ENCODE measurements at regions not wholly inside any gene's neighbourhood (a gene's known extent, or its start where the extent isn't known, plus 50 kb on each side); places are given as distances from the start of the nearest gene placed in this dataset.

DNA sequence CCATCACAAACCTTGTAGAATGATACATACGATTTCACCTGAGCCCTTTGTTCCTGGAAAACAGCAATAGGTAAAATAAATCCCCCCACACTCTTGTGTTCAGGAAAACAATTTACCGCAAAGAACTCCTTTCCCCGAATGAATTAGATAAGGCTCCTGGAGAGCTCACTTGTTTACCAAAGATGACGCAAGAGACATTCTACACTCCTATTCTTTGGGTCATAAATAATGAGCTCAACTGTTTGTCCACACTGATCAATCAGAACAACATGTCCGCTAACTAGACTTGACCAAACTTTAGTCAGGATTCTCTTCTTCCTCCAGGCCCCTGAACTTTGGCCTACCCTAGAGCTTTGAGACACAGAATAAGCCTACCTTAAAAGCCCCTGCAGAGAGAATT is 271.9 kb upstream of the OPRM1 start (continued):
- no peak for TF ChIP-seq NFIB (CRISPR knock-in tag; IDR thresholded peaks at IDR 0.05; ENCODE audit: borderline replicate concordance)
- TF ChIP-seq, protein P1, sequence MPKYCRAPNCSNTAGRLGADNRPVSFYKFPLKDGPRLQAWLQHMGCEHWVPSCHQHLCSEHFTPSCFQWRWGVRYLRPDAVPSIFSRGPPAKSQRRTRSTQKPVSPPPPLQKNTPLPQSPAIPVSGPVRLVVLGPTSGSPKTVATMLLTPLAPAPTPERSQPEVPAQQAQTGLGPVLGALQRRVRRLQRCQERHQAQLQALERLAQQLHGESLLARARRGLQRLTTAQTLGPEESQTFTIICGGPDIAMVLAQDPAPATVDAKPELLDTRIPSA (CRISPR knock-in tag; IDR thresholded peaks at IDR 0.05; ENCODE audit: borderline replicate concordance), result no peak
- TF ChIP-seq ATF1 (CRISPR knock-in tag; IDR thresholded peaks at IDR 0.05), result no peak
- TF ChIP-seq ZNF160 (CRISPR knock-in tag; IDR thresholded peaks at IDR 0.05), result no peak
- TF ChIP-seq ONECUT2 (CRISPR knock-in tag; IDR thresholded peaks at IDR 0.05), result no peak
- TF ChIP-seq, protein P2, sequence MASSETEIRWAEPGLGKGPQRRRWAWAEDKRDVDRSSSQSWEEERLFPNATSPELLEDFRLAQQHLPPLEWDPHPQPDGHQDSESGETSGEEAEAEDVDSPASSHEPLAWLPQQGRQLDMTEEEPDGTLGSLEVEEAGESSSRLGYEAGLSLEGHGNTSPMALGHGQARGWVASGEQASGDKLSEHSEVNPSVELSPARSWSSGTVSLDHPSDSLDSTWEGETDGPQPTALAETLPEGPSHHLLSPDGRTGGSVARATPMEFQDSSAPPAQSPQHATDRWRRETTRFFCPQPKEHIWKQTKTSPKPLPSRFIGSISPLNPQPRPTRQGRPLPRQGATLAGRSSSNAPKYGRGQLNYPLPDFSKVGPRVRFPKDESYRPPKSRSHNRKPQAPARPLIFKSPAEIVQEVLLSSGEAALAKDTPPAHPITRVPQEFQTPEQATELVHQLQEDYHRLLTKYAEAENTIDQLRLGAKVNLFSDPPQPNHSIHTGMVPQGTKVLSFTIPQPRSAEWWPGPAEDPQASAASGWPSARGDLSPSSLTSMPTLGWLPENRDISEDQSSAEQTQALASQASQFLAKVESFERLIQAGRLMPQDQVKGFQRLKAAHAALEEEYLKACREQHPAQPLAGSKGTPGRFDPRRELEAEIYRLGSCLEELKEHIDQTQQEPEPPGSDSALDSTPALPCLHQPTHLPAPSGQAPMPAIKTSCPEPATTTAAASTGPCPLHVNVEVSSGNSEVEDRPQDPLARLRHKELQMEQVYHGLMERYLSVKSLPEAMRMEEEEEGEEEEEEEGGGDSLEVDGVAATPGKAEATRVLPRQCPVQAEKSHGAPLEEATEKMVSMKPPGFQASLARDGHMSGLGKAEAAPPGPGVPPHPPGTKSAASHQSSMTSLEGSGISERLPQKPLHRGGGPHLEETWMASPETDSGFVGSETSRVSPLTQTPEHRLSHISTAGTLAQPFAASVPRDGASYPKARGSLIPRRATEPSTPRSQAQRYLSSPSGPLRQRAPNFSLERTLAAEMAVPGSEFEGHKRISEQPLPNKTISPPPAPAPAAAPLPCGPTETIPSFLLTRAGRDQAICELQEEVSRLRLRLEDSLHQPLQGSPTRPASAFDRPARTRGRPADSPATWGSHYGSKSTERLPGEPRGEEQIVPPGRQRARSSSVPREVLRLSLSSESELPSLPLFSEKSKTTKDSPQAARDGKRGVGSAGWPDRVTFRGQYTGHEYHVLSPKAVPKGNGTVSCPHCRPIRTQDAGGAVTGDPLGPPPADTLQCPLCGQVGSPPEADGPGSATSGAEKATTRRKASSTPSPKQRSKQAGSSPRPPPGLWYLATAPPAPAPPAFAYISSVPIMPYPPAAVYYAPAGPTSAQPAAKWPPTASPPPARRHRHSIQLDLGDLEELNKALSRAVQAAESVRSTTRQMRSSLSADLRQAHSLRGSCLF (CRISPR knock-in tag; IDR thresholded peaks at IDR 0.05; ENCODE audit: borderline replicate concordance), result no peak
- no peak for TF ChIP-seq SCMH1 (CRISPR knock-in tag; IDR thresholded peaks at IDR 0.05; ENCODE audit: borderline replicate concordance)
- TF ChIP-seq KLF12 (CRISPR knock-in tag; IDR thresholded peaks at IDR 0.05; ENCODE audit: borderline replicate concordance), result no peak
- peak; percentile 55 for TF ChIP-seq ATF7 (IDR thresholded peaks at IDR 0.05)
- no peak for TF ChIP-seq ATF7 (CRISPR knock-in tag; IDR thresholded peaks at IDR 0.05)
- TF ChIP-seq SMAD1 (CRISPR knock-in tag; IDR thresholded peaks at IDR 0.05; ENCODE audit: borderline replicate concordance, low read depth), result no peak
- TF ChIP-seq, protein P3, sequence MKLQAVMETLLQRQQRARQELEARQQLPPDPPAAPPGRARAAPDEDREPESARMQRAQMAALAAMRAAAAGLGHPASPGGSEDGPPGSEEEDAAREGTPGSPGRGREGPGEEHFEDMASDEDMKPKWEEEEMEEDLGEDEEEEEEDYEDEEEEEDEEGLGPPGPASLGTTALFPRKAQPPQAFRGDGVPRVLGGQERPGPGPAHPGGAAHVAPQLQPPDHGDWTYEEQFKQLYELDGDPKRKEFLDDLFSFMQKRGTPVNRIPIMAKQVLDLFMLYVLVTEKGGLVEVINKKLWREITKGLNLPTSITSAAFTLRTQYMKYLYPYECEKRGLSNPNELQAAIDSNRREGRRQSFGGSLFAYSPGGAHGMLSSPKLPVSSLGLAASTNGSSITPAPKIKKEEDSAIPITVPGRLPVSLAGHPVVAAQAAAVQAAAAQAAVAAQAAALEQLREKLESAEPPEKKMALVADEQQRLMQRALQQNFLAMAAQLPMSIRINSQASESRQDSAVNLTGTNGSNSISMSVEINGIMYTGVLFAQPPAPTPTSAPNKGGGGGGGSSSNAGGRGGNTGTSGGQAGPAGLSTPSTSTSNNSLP (IDR thresholded peaks at IDR 0.05; ENCODE audit: low read depth, low read length), result no peak
- no peak for TF ChIP-seq MAF1 (CRISPR knock-in tag; IDR thresholded peaks at IDR 0.05; ENCODE audit: borderline replicate concordance)
- TF ChIP-seq, protein P4, sequence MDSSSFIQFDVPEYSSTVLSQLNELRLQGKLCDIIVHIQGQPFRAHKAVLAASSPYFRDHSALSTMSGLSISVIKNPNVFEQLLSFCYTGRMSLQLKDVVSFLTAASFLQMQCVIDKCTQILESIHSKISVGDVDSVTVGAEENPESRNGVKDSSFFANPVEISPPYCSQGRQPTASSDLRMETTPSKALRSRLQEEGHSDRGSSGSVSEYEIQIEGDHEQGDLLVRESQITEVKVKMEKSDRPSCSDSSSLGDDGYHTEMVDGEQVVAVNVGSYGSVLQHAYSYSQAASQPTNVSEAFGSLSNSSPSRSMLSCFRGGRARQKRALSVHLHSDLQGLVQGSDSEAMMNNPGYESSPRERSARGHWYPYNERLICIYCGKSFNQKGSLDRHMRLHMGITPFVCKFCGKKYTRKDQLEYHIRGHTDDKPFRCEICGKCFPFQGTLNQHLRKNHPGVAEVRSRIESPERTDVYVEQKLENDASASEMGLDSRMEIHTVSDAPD (CRISPR knock-in tag; IDR thresholded peaks at IDR 0.05), result no peak
- no peak for TF ChIP-seq ZNF331 (CRISPR knock-in tag; IDR thresholded peaks at IDR 0.05)
- no peak for TF ChIP-seq GTF3A (CRISPR knock-in tag; conservative IDR thresholded peaks at IDR 0.05)
- no peak for TF ChIP-seq GFI1 (CRISPR knock-in tag; IDR thresholded peaks at IDR 0.05; ENCODE audit: borderline replicate concordance)
- no peak for TF ChIP-seq ZNF782 (CRISPR knock-in tag; IDR thresholded peaks at IDR 0.05; ENCODE audit: borderline replicate concordance)
- no peak for TF ChIP-seq MXD4 (CRISPR knock-in tag; IDR thresholded peaks at IDR 0.05)
- no peak for TF ChIP-seq SOX13 (IDR thresholded peaks at IDR 0.05)
- TF ChIP-seq SOX13 (CRISPR knock-in tag; conservative IDR thresholded peaks at IDR 0.05 in 1 of 2, IDR thresholded peaks at IDR 0.05 in 1 of 2), result peak in 1 of 2 experiments; percentile 63; a peak in 1 of 4 replicates
- no peak for TF ChIP-seq ZSCAN30 (CRISPR knock-in tag; IDR thresholded peaks at IDR 0.05)
- TF ChIP-seq ZNF567 (CRISPR knock-in tag; IDR thresholded peaks at IDR 0.05; ENCODE audit: borderline replicate concordance), result no peak
